ENCODE measurements at regions not wholly inside any gene's neighbourhood (a gene's known extent, or its start where the extent isn't known, plus 50 kb on each side); places are given as distances from the start of the nearest gene placed in this dataset.

- TF ChIP-seq POLR2A (IDR thresholded peaks at IDR 0.05): no peak
- TF ChIP-seq, protein P1, sequence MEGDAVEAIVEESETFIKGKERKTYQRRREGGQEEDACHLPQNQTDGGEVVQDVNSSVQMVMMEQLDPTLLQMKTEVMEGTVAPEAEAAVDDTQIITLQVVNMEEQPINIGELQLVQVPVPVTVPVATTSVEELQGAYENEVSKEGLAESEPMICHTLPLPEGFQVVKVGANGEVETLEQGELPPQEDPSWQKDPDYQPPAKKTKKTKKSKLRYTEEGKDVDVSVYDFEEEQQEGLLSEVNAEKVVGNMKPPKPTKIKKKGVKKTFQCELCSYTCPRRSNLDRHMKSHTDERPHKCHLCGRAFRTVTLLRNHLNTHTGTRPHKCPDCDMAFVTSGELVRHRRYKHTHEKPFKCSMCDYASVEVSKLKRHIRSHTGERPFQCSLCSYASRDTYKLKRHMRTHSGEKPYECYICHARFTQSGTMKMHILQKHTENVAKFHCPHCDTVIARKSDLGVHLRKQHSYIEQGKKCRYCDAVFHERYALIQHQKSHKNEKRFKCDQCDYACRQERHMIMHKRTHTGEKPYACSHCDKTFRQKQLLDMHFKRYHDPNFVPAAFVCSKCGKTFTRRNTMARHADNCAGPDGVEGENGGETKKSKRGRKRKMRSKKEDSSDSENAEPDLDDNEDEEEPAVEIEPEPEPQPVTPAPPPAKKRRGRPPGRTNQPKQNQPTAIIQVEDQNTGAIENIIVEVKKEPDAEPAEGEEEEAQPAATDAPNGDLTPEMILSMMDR (IDR thresholded peaks at IDR 0.05): no peak
- TF ChIP-seq EP300 (IDR thresholded peaks at IDR 0.05): no peak
Measured at GRCh38 chr4:26175006-26175786, 145.6 kb upstream of the RBPJ start.
